Panc1 (cell line): ENCODE measurements at regions not wholly inside any gene's neighbourhood (a gene's known extent, or its start where the extent isn't known, plus 50 kb on each side); places are given as distances from the start of the nearest gene placed in this dataset.

ENCODE experiments used
- ATAC-seq: fragments of 200-7000 bp; cut with Tn5 transposase; 2 replicates; pipeline ENCODE4 v1.9.1; 2020; ENCODE audit warnings: mild to moderate bottlenecking, moderate library complexity
- BruUV-seq: library from RNA; stranded (reverse); fragments of 400-500 nt; replicated peaks from 2 replicates; lab custom pipeline; 2021; lab: Mats Ljungman, UMichigan
- CTCF ChIA-PET: fragments of 300-600 bp; sonication (Branson Sonifier 250); formaldehyde crosslinking; loops from one replicate; lab custom pipeline; 2022; ENCODE audit warnings: antibody characterized with exemption; lab: Charles Lee
- POLR2A ChIA-PET: fragments of 300-600 bp; sonication (Branson Sonifier 250); formaldehyde crosslinking; loops from one replicate; lab custom pipeline; 2022; ENCODE audit warnings: antibody characterized with exemption; lab: Charles Lee
- DNase-seq: peaks from one replicate; pipeline ENCODE4 v3.0.0-alpha.2; 2010; ENCODE audit warnings: low read depth, low spot score
- H3K27ac ChIP-seq: 2 replicates; pipeline ENCODE4 v1.5.1; 2011; ENCODE audit warnings: mild to moderate bottlenecking, low read length, inconsistent platforms
- H3K27me3 ChIP-seq: fragments of 200-500 bp; sonication (Bioruptor generic); 2 replicates; pipeline ENCODE4 v1.6.0; 2014; ENCODE audit warnings: low read length, inconsistent platforms; ENCODE audit not compliant: control insufficient read depth, insufficient read depth
- H3K36me3 ChIP-seq: fragments of 200-500 bp; sonication (Bioruptor generic); 2 replicates; pipeline ENCODE4 v1.5.1; 2014; ENCODE audit warnings: inconsistent platforms, mild to moderate bottlenecking, low read length, moderate library complexity; ENCODE audit not compliant: control insufficient read depth, insufficient read depth
- H3K4me1 ChIP-seq: 2 replicates; pipeline ENCODE4 v1.5.1; 2011; ENCODE audit warnings: inconsistent platforms, mild to moderate bottlenecking, low read length, moderate library complexity; ENCODE audit not compliant: control insufficient read depth, insufficient read depth
- H3K4me3 ChIP-seq, 2 experiments: 2 replicates each; pipeline ENCODE4 v1.5.1; 2011 to 2012; ENCODE audit warnings: low read depth in 2 of 2, low read length in 2 of 2, mild to moderate bottlenecking in 2 of 2, inconsistent platforms in 1 of 2, moderate library complexity in 1 of 2
- H3K9me3 ChIP-seq: fragments of 200-500 bp; sonication (Bioruptor generic); 2 replicates; pipeline ENCODE4 v1.5.1; 2014; ENCODE audit warnings: low read depth, mild to moderate bottlenecking, inconsistent platforms, low read length, moderate library complexity; ENCODE audit not compliant: control insufficient read depth, insufficient read depth
- POLR2AphosphoS5 ChIP-seq: IDR thresholded peaks from 2 replicates; pipeline ENCODE4 v1.6.1; 2012; ENCODE audit warnings: mild to moderate bottlenecking, low read depth, low read length, moderate library complexity
- REST ChIP-seq, 2 experiments: IDR thresholded peaks; 2 replicates each; pipeline ENCODE4 v1.6.1; 2011 to 2012; ENCODE audit warnings: low read depth in 2 of 2, control low read depth in 1 of 2, low read length in 1 of 2, mild to moderate bottlenecking in 1 of 2, moderate library complexity in 1 of 2; ENCODE audit not compliant: insufficient read depth in 1 of 2
- SIN3A ChIP-seq: IDR thresholded peaks from 2 replicates; pipeline ENCODE4 v1.6.1; 2012; ENCODE audit warnings: low read depth, mild to moderate bottlenecking, low read length, moderate library complexity, borderline replicate concordance; ENCODE audit not compliant: insufficient read depth
- TCF7L2 ChIP-seq: IDR thresholded peaks from 2 replicates; pipeline ENCODE4 v1.6.1; 2011; ENCODE audit warnings: mild to moderate bottlenecking, low read depth, low read length, inconsistent platforms
- in situ Hi-C: cut with HindIII; loops from 2 replicates; pipeline ENCODE4 v1.10.0; 2016; ENCODE audit warnings: low sequenced_read_pairs, low pct_unique_long_range_greater_than_20kb
- intact Hi-C: fragments of 100-400 bp; cut with micrococcal nuclease; formaldehyde crosslinking; loops from one replicate; pipeline ENCODE4 v1.10.0; 2022; ENCODE audit not compliant: unreplicated experiment
- TF ChIP-seq, protein P1 (sequence below): fragments of 450-650 bp; IDR thresholded peaks from 2 replicates; pipeline ENCODE4 v1.5.1; 2017; ENCODE audit warnings: mild to moderate bottlenecking

- ChIA-PET CTCF (no interaction called here), POLR2A (no interaction called here)
- Histone ChIP-seq H3K4me3 (no peak overlapping the region), H3K27me3 (no peaks in the 10 kb centered on the region), H3K36me3 (no peaks in the 10 kb centered on the region), H3K9me3 (no peaks in the 10 kb centered on the region), H3K4me1 (no peaks in the 10 kb centered on the region), H3K27ac (no peak overlapping the region)
- DNase-seq (no peak), ATAC-seq (no peak)
- BruUV-seq, result no TSS peak
- in situ Hi-C loops, result no loop called here
- no peak for TF ChIP-seq TCF7L2
- intact Hi-C loops, result no loop called here
These were observed 824.0 kb upstream of the ID2 start for GRCh38 chr2:7857904-7858303.

GRCh38 chr2:7858624-7859023 is 823.2 kb upstream of the ID2 start:
- Histone ChIP-seq H3K9me3 (no peaks in the 10 kb centered on the region), H3K27me3 (no peaks in the 10 kb centered on the region), H3K4me3 (no peak overlapping the region), H3K27ac (no peak overlapping the region), H3K36me3 (no peaks in the 10 kb centered on the region), H3K4me1 (no peaks in the 10 kb centered on the region)
- POLR2A ChIA-PET, result no interaction called here
- intact Hi-C loops (no loop called here), in situ Hi-C loops (no loop called here)
- DNase-seq (no peak), ATAC-seq (no peak)
- TF ChIP-seq POLR2AphosphoS5 (no peak), TCF7L2 (no peak), REST (IDR thresholded peaks at IDR 0.05; ENCODE audit: insufficient read depth in 1 of 2, low read depth in 2 of 2, low read length in 1 of 2) (no peak), SIN3A (no peak)
- TF ChIP-seq, protein P1, sequence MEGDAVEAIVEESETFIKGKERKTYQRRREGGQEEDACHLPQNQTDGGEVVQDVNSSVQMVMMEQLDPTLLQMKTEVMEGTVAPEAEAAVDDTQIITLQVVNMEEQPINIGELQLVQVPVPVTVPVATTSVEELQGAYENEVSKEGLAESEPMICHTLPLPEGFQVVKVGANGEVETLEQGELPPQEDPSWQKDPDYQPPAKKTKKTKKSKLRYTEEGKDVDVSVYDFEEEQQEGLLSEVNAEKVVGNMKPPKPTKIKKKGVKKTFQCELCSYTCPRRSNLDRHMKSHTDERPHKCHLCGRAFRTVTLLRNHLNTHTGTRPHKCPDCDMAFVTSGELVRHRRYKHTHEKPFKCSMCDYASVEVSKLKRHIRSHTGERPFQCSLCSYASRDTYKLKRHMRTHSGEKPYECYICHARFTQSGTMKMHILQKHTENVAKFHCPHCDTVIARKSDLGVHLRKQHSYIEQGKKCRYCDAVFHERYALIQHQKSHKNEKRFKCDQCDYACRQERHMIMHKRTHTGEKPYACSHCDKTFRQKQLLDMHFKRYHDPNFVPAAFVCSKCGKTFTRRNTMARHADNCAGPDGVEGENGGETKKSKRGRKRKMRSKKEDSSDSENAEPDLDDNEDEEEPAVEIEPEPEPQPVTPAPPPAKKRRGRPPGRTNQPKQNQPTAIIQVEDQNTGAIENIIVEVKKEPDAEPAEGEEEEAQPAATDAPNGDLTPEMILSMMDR, result no peak
- BruUV-seq, result no TSS peak
- CTCF ChIA-PET, result no interaction called here

- ChIA-PET CTCF (no interaction called here), POLR2A (no interaction called here)
- BruUV-seq, result no TSS peak
- no peak overlapping the region for H3K4me3 ChIP-seq
- DNase-seq, result no peak
- TF ChIP-seq POLR2AphosphoS5 (no peak), REST (IDR thresholded peaks at IDR 0.05; ENCODE audit: insufficient read depth in 1 of 2, low read depth in 2 of 2, low read length in 1 of 2) (no peak), TCF7L2 (no peak), SIN3A (no peak)
- TF ChIP-seq, protein P1, result no peak
- no peak for ATAC-seq
- in situ Hi-C loops (no loop called here), intact Hi-C loops (no loop called here)
- no peaks in the 10 kb centered on the region for H3K27me3 ChIP-seq
- no peaks in the 10 kb centered on the region for H3K36me3 ChIP-seq
- H3K9me3 ChIP-seq, result no peaks in the 10 kb centered on the region
- no peaks in the 10 kb centered on the region for H3K4me1 ChIP-seq
- no peak overlapping the region for H3K27ac ChIP-seq
These were observed 821.2 kb upstream of the ID2 start for GRCh38 chr2:7860693-7861092.
